ENCODE measurements at regions not wholly inside any gene's neighbourhood (a gene's known extent, or its start where the extent isn't known, plus 50 kb on each side); places are given as distances from the start of the nearest gene placed in this dataset.
"Not testable (repeated sequence)": the region's sequence is repeated elsewhere in the genome, so short reads cannot be mapped to it uniquely, and the experiment has no call there.

DNA sequence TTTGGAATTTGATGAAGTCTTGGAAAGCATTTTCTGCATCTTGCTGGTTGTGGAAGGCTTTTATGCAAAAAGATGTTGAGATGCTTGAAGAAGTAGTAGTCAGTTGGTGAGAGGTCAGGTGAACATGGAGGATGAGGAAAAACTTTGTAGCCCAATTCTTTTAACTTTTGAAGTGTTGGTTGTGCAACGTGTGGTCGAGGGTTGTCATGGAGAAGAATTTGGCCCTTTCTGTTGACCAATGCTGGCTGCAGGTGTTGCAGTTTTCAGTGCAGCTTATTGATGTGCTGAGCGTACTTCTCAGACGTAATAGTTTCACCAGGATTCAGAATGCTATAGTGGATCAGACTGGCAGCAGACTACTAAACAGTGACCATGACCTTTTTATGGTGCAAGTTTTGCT is 508.4 kb upstream of the MAP2 start:
- Histone ChIP-seq H3K4me1 (ENCODE audit: control insufficient read depth, low read length) (no peaks in the 10 kb centered on the region), H3F3A (ENCODE audit: control insufficient read depth, insufficient read depth) (no peaks in the 10 kb centered on the region), H3K4me3 (ENCODE audit: low read length) (no peak overlapping the region), H3K9me2 (replicated peaks; ENCODE audit: control insufficient read depth, low read length) (no peaks in the 10 kb centered on the region), H3K27ac (ENCODE audit: low read depth, low read length) (no peak overlapping the region), H3K27me3 (ENCODE audit: control insufficient read depth, low read length) (no peaks in the 10 kb centered on the region), H4K20me1 (ENCODE audit: control insufficient read depth, insufficient read depth, low read depth, low read length) (no peaks in the 10 kb centered on the region), H3K9me3 (ENCODE audit: control insufficient read depth, insufficient read depth, low read length) (no peaks in the 10 kb centered on the region), H3K79me2 (ENCODE audit: control insufficient read depth, low read length) (no peaks in the 10 kb centered on the region), H3K4me2 (ENCODE audit: low read length) (no peak overlapping the region), H3K36me3 (ENCODE audit: control insufficient read depth, low read length) (no peaks in the 10 kb centered on the region)
- TF ChIP-seq, protein P1, sequence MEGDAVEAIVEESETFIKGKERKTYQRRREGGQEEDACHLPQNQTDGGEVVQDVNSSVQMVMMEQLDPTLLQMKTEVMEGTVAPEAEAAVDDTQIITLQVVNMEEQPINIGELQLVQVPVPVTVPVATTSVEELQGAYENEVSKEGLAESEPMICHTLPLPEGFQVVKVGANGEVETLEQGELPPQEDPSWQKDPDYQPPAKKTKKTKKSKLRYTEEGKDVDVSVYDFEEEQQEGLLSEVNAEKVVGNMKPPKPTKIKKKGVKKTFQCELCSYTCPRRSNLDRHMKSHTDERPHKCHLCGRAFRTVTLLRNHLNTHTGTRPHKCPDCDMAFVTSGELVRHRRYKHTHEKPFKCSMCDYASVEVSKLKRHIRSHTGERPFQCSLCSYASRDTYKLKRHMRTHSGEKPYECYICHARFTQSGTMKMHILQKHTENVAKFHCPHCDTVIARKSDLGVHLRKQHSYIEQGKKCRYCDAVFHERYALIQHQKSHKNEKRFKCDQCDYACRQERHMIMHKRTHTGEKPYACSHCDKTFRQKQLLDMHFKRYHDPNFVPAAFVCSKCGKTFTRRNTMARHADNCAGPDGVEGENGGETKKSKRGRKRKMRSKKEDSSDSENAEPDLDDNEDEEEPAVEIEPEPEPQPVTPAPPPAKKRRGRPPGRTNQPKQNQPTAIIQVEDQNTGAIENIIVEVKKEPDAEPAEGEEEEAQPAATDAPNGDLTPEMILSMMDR (IDR thresholded peaks at IDR 0.05; ENCODE audit: low read depth, low read length, poor library complexity, severe bottlenecking), result no peak
- TF ChIP-seq EZH2phosphoT487 (IDR thresholded peaks at IDR 0.05; ENCODE audit: borderline replicate concordance, low read length), result no peak

DNA sequence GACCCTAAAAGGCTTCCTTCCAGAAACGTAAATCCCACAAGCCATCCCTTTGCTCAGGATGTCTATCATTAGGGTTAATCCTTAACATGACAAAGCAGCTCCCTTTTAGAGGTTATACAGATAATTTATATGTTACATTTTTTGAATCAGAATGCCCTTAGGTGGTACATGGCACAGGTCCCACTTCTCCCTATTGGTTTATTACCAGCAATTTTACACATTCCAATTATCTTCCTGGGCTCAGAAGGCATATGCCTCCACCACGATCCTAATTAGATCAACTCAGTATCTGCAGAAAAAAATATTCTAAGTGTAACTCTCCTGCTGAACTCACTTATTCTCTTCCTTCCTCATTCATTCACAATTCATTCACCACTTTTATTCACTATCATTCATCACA is 507.0 kb upstream of the MAP2 start:
- no peaks in the 10 kb centered on the region for H3K4me1 ChIP-seq (ENCODE audit: control insufficient read depth, low read length)
- no peaks in the 10 kb centered on the region for H3F3A ChIP-seq (ENCODE audit: control insufficient read depth, insufficient read depth)
- no peaks in the 10 kb centered on the region for H3K9me3 ChIP-seq (ENCODE audit: control insufficient read depth, insufficient read depth, low read length)
- H3K27ac ChIP-seq (ENCODE audit: low read depth, low read length), result no peak overlapping the region
- no peak overlapping the region for H3K4me2 ChIP-seq (ENCODE audit: low read length)
- no peaks in the 10 kb centered on the region for H3K9me2 ChIP-seq (replicated peaks; ENCODE audit: control insufficient read depth, low read length)
- H3K4me3 ChIP-seq (ENCODE audit: low read length), result no peak overlapping the region
- no peaks in the 10 kb centered on the region for H3K27me3 ChIP-seq (ENCODE audit: control insufficient read depth, low read length)
- no peaks in the 10 kb centered on the region for H3K36me3 ChIP-seq (ENCODE audit: control insufficient read depth, low read length)
- TF ChIP-seq EZH2phosphoT487 (IDR thresholded peaks at IDR 0.05; ENCODE audit: borderline replicate concordance, low read length), result no peak
- TF ChIP-seq, protein P1 (IDR thresholded peaks at IDR 0.05; ENCODE audit: low read depth, low read length, poor library complexity, severe bottlenecking), result no peak
- H4K20me1 ChIP-seq (ENCODE audit: control insufficient read depth, insufficient read depth, low read depth, low read length), result no peaks in the 10 kb centered on the region
- no peaks in the 10 kb centered on the region for H3K79me2 ChIP-seq (ENCODE audit: control insufficient read depth, low read length)

GRCh38 chr2:208921358-208921757 is 502.5 kb upstream of the MAP2 start:
- H3K79me2 ChIP-seq (ENCODE audit: control insufficient read depth, low read length); H3K36me3 ChIP-seq (ENCODE audit: control insufficient read depth, low read length); H3K4me1 ChIP-seq (ENCODE audit: control insufficient read depth, low read length); H3K27ac ChIP-seq (ENCODE audit: low read depth, low read length); H3K9me3 ChIP-seq (ENCODE audit: control insufficient read depth, insufficient read depth, low read length); H3F3A ChIP-seq (ENCODE audit: control insufficient read depth, insufficient read depth); H3K9me2 ChIP-seq (replicated peaks; ENCODE audit: control insufficient read depth, low read length); H3K4me2 ChIP-seq (ENCODE audit: low read length); H3K27me3 ChIP-seq (ENCODE audit: control insufficient read depth, low read length); H4K20me1 ChIP-seq (ENCODE audit: control insufficient read depth, insufficient read depth, low read depth, low read length); H3K4me3 ChIP-seq (ENCODE audit: low read length): not testable (repeated sequence)

GRCh38 chr2:208927867-208928266 is 496.0 kb upstream of the MAP2 start:
- H3K27ac ChIP-seq (ENCODE audit: low read depth, low read length), result no peak overlapping the region
- no peaks in the 10 kb centered on the region for H3F3A ChIP-seq (ENCODE audit: control insufficient read depth, insufficient read depth)
- H4K20me1 ChIP-seq (ENCODE audit: control insufficient read depth, insufficient read depth, low read depth, low read length), result no peaks in the 10 kb centered on the region
- H3K4me1 ChIP-seq (ENCODE audit: control insufficient read depth, low read length), result no peaks in the 10 kb centered on the region
- H3K79me2 ChIP-seq (ENCODE audit: control insufficient read depth, low read length), result no peaks in the 10 kb centered on the region
- H3K36me3 ChIP-seq (ENCODE audit: control insufficient read depth, low read length), result no peaks in the 10 kb centered on the region
- H3K4me3 ChIP-seq (ENCODE audit: low read length), result no peak overlapping the region
- H3K9me3 ChIP-seq (ENCODE audit: control insufficient read depth, insufficient read depth, low read length), result no peaks in the 10 kb centered on the region
- no peaks in the 10 kb centered on the region for H3K9me2 ChIP-seq (replicated peaks; ENCODE audit: control insufficient read depth, low read length)
- no peak overlapping the region for H3K4me2 ChIP-seq (ENCODE audit: low read length)
- no peaks in the 10 kb centered on the region for H3K27me3 ChIP-seq (ENCODE audit: control insufficient read depth, low read length)
- no peak for TF ChIP-seq EZH2phosphoT487 (IDR thresholded peaks at IDR 0.05; ENCODE audit: borderline replicate concordance, low read length)
- TF ChIP-seq, protein P1 (IDR thresholded peaks at IDR 0.05; ENCODE audit: low read depth, low read length, poor library complexity, severe bottlenecking), result no peak
